ENCODE measurements at regions not wholly inside any gene's neighbourhood (a gene's known extent, or its start where the extent isn't known, plus 50 kb on each side); places are given as distances from the start of the nearest gene placed in this dataset.

- no peak overlapping the region for H3K4me3 ChIP-seq (ENCODE audit: insufficient read depth, low read depth, low read length)
- Mint-ChIP-seq H3K9me3 (ENCODE audit: unreplicated experiment) (no peaks in the 10 kb centered on the region), H3K4me1 (ENCODE audit: low read depth, unreplicated experiment) (no peaks in the 10 kb centered on the region), H3K36me3 (ENCODE audit: low read depth, unreplicated experiment) (no peaks in the 10 kb centered on the region), H3K4me3 (ENCODE audit: unreplicated experiment) (no peak overlapping the region), H3K27me3 (ENCODE audit: low read depth, unreplicated experiment) (no peaks in the 10 kb centered on the region), H3K27ac (ENCODE audit: unreplicated experiment) (no peak overlapping the region)
- no peaks in the 10 kb centered on the region for H3K9me3 ChIP-seq (ENCODE audit: insufficient read depth, low read depth, low read length)
- no peak overlapping the region for H3K4me2 ChIP-seq (ENCODE audit: low read length)
- H3K36me3 ChIP-seq (ENCODE audit: insufficient read depth, low read length): no peaks in the 10 kb centered on the region
- H3K27ac ChIP-seq (ENCODE audit: low read depth, low read length): no peak overlapping the region
- TF ChIP-seq CTCF (IDR thresholded peaks at IDR 0.05; ENCODE audit: insufficient read depth, low read depth, low read length) (no peak), EZH2 (IDR thresholded peaks at IDR 0.05; ENCODE audit: insufficient read depth, low read length) (no peak)
- H3K27me3 ChIP-seq (ENCODE audit: insufficient read depth, low read length): no peaks in the 10 kb centered on the region
- H2AFZ ChIP-seq (ENCODE audit: low read depth, low read length): no peak overlapping the region
- no peaks in the 10 kb centered on the region for H3K4me1 ChIP-seq (ENCODE audit: insufficient read depth, low read length)
- FAIRE-seq: no peak
- no peaks in the 10 kb centered on the region for H3K79me2 ChIP-seq (ENCODE audit: insufficient read depth, low read length)
- H4K20me1 ChIP-seq (ENCODE audit: insufficient read depth, low read length): no peaks in the 10 kb centered on the region
- no peak overlapping the region for H3K9ac ChIP-seq (ENCODE audit: low read length)
- no peak for DNase-seq (ENCODE audit: low read depth)
These were observed 229.2 kb upstream of the PPFIA2 start for GRCh38 chr12:81988362-81988761.

DNA sequence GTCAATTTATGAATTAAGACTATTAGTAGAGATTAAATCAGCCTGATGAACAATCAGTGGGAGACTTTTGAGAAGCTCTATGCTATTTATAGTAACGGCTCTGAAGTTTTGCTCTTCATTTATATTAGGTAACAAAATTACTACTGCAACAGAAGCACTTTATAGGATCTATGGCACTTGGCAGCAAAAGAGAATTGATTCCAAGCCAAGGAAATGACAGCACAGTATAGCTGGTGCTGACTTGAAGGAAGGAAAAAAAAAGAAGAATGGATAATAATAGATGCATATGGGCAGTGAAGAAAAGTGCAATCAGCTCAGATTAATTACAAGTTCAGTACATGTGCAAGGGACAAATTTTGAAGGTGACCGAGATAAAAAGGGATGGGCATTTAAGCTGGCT is 228.2 kb upstream of the PPFIA2 start:
- Histone ChIP-seq H4K20me1 (ENCODE audit: insufficient read depth, low read length) (no peaks in the 10 kb centered on the region), H3K4me2 (ENCODE audit: low read length) (no peak overlapping the region), H3K27me3 (ENCODE audit: insufficient read depth, low read length) (no peaks in the 10 kb centered on the region), H2AFZ (ENCODE audit: low read depth, low read length) (no peak overlapping the region), H3K36me3 (ENCODE audit: insufficient read depth, low read length) (no peaks in the 10 kb centered on the region), H3K27ac (ENCODE audit: low read depth, low read length) (no peak overlapping the region), H3K4me3 (ENCODE audit: insufficient read depth, low read depth, low read length) (no peak overlapping the region), H3K9me3 (ENCODE audit: insufficient read depth, low read depth, low read length) (no peaks in the 10 kb centered on the region), H3K79me2 (ENCODE audit: insufficient read depth, low read length) (no peaks in the 10 kb centered on the region), H3K9ac (ENCODE audit: low read length) (no peak overlapping the region), H3K4me1 (ENCODE audit: insufficient read depth, low read length) (no peaks in the 10 kb centered on the region)
- no peaks in the 10 kb centered on the region for H3K27me3 Mint-ChIP-seq (ENCODE audit: low read depth, unreplicated experiment)
- H3K4me1 Mint-ChIP-seq (ENCODE audit: low read depth, unreplicated experiment): no peaks in the 10 kb centered on the region
- TF ChIP-seq EZH2 (IDR thresholded peaks at IDR 0.05; ENCODE audit: insufficient read depth, low read length) (no peak), CTCF (IDR thresholded peaks at IDR 0.05; ENCODE audit: insufficient read depth, low read depth, low read length) (no peak)
- no peaks in the 10 kb centered on the region for H3K36me3 Mint-ChIP-seq (ENCODE audit: low read depth, unreplicated experiment)
- no peak overlapping the region for H3K27ac Mint-ChIP-seq (ENCODE audit: unreplicated experiment)
- H3K4me3 Mint-ChIP-seq (ENCODE audit: unreplicated experiment): no peak overlapping the region
- no peaks in the 10 kb centered on the region for H3K9me3 Mint-ChIP-seq (ENCODE audit: unreplicated experiment)
- DNase-seq (ENCODE audit: low read depth): no peak
- no peak for FAIRE-seq

DNA sequence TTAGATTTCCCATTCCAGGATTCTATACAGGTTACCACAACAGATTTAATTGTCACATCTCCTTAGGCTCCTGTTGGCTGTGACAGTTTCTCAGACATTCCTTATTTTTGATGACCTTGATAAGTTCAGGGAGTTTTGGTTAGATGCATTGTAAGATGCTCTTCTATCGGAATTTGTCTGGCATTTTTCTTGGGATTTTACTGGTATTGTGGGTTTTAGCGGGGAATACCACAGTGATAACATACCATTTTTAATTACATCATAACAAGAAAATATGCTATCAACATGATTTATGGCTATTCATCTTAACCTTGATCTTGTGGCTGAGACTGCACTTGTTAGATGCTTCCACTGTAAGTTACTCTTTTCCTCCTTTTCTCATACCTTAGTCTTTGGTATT is 217.5 kb upstream of the PPFIA2 start:
- DNase-seq (ENCODE audit: low read depth): peak; percentile 3
- no peaks in the 10 kb centered on the region for H3K9me3 ChIP-seq (ENCODE audit: insufficient read depth, low read depth, low read length)
- no peaks in the 10 kb centered on the region for H3K36me3 Mint-ChIP-seq (ENCODE audit: low read depth, unreplicated experiment)
- no peak overlapping the region for H3K27ac Mint-ChIP-seq (ENCODE audit: unreplicated experiment)
- H4K20me1 ChIP-seq (ENCODE audit: insufficient read depth, low read length): no peaks in the 10 kb centered on the region
- FAIRE-seq: no peak
- H3K9ac ChIP-seq (ENCODE audit: low read length): no peak overlapping the region
- no peaks in the 10 kb centered on the region for H3K27me3 Mint-ChIP-seq (ENCODE audit: low read depth, unreplicated experiment)
- no peaks in the 10 kb centered on the region for H3K27me3 ChIP-seq (ENCODE audit: insufficient read depth, low read length)
- no peak overlapping the region for H3K4me2 ChIP-seq (ENCODE audit: low read length)
- H3K27ac ChIP-seq (ENCODE audit: low read depth, low read length): no peak overlapping the region
- no peak overlapping the region for H3K4me3 ChIP-seq (ENCODE audit: insufficient read depth, low read depth, low read length)
- TF ChIP-seq CTCF (IDR thresholded peaks at IDR 0.05; ENCODE audit: insufficient read depth, low read depth, low read length) (no peak), EZH2 (IDR thresholded peaks at IDR 0.05; ENCODE audit: insufficient read depth, low read length) (no peak)
- H3K4me3 Mint-ChIP-seq (ENCODE audit: unreplicated experiment): no peak overlapping the region
- peaks cover 2% of the 10 kb centered on the region for H3K4me1 Mint-ChIP-seq (ENCODE audit: low read depth, unreplicated experiment)
- no peaks in the 10 kb centered on the region for H3K9me3 Mint-ChIP-seq (ENCODE audit: unreplicated experiment)
- no peaks in the 10 kb centered on the region for H3K36me3 ChIP-seq (ENCODE audit: insufficient read depth, low read length)
- no peak overlapping the region for H2AFZ ChIP-seq (ENCODE audit: low read depth, low read length)
- no peaks in the 10 kb centered on the region for H3K79me2 ChIP-seq (ENCODE audit: insufficient read depth, low read length)
- H3K4me1 ChIP-seq (ENCODE audit: insufficient read depth, low read length): no peaks in the 10 kb centered on the region

Measured in astrocyte (in vitro differentiated cells and primary cell).